Mesenchymal stem cell (in vitro differentiated cells and primary cell): ENCODE measurements at regions not wholly inside any gene's neighbourhood (a gene's known extent, or its start where the extent isn't known, plus 50 kb on each side); places are given as distances from the start of the nearest gene placed in this dataset.

Experiments
- DNase-seq: peaks from one replicate; pipeline ENCODE4 v3.0.0-alpha.2; 2013
- H2AFZ ChIP-seq: one replicate; pipeline ENCODE4 v1.6.1; 2013; ENCODE audit warnings: low read depth, mild to moderate bottlenecking, control low read depth, inconsistent platforms, low read length, moderate library complexity
- H2AK5ac ChIP-seq: 2 replicates; pipeline ENCODE4 v1.6.1; 2013; ENCODE audit warnings: low read length, moderate library complexity, mild to moderate bottlenecking, inconsistent platforms; ENCODE audit not compliant: severe bottlenecking
- H2BK120ac ChIP-seq: one replicate; pipeline ENCODE4 v1.6.1; 2013; ENCODE audit warnings: low read depth, mild to moderate bottlenecking, inconsistent platforms, low read length, moderate library complexity
- H2BK12ac ChIP-seq, 2 experiments: one replicate each; pipeline ENCODE4 v1.6.1; 2013; ENCODE audit warnings: inconsistent platforms in 2 of 2, low read length in 2 of 2, mild to moderate bottlenecking in 2 of 2, moderate library complexity in 2 of 2, control low read depth in 1 of 2
- H2BK15ac ChIP-seq: one replicate; pipeline ENCODE4 v1.6.1; 2013; ENCODE audit warnings: mild to moderate bottlenecking, low read depth, inconsistent platforms; ENCODE audit not compliant: poor library complexity, severe bottlenecking
- H2BK5ac ChIP-seq: 2 replicates; pipeline ENCODE4 v1.6.1; 2013; ENCODE audit warnings: low read depth, mild to moderate bottlenecking, low read length, control low read depth, inconsistent platforms; ENCODE audit not compliant: poor library complexity, severe bottlenecking
- H3K14ac ChIP-seq, 2 experiments: one replicate each; pipeline ENCODE4 v1.6.1; 2013; ENCODE audit warnings: inconsistent platforms in 2 of 2, low read length in 2 of 2, control low read depth in 1 of 2, mild to moderate bottlenecking in 1 of 2, moderate library complexity in 1 of 2
- H3K18ac ChIP-seq, 2 experiments: one replicate each; pipeline ENCODE4 v1.6.1; 2013; ENCODE audit warnings: inconsistent platforms in 2 of 2, low read length in 2 of 2, control low read depth in 1 of 2, low read depth in 1 of 2, mild to moderate bottlenecking in 1 of 2
- H3K23ac ChIP-seq, 2 experiments: one replicate each; pipeline ENCODE4 v1.6.1; 2013; ENCODE audit warnings: inconsistent platforms in 2 of 2, low read length in 2 of 2, mild to moderate bottlenecking in 2 of 2, moderate library complexity in 2 of 2, control low read depth in 1 of 2
- H3K27ac ChIP-seq: 2 replicates; pipeline ENCODE4 v1.5.1; 2013; ENCODE audit warnings: mild to moderate bottlenecking, moderate library complexity, low read length, control low read depth, inconsistent platforms; ENCODE audit not compliant: poor library complexity, severe bottlenecking
- H3K27me3 ChIP-seq, 2 experiments: 2 replicates each; pipeline versions ENCODE4 v1.6.1 to v1.7.0; 2013; ENCODE audit warnings: low read length in 2 of 2, mild to moderate bottlenecking in 2 of 2, moderate library complexity in 2 of 2, control low read depth in 1 of 2, inconsistent platforms in 1 of 2; ENCODE audit not compliant: control insufficient read depth in 1 of 2, insufficient read depth in 1 of 2
- H3K36me3 ChIP-seq, 2 experiments: 2 replicates each; pipeline versions ENCODE4 v1.6.1 to v1.7.0; 2013; ENCODE audit warnings: low read length in 2 of 2, control low read depth in 1 of 2, inconsistent platforms in 1 of 2, low read depth in 1 of 2, mild to moderate bottlenecking in 1 of 2; ENCODE audit not compliant: insufficient read depth in 2 of 2, control insufficient read depth in 1 of 2
- H3K4ac ChIP-seq, 2 experiments: one replicate each; pipeline ENCODE4 v1.6.1; 2013; ENCODE audit warnings: inconsistent platforms in 2 of 2, low read length in 2 of 2, mild to moderate bottlenecking in 2 of 2, moderate library complexity in 2 of 2, control low read depth in 1 of 2, low read depth in 1 of 2
- H3K4me1 ChIP-seq: 2 replicates; pipeline ENCODE4 v1.6.1; 2013; ENCODE audit warnings: low read depth, low read length, control low read depth; ENCODE audit not compliant: control insufficient read depth, insufficient read depth
- H3K4me2 ChIP-seq: 2 replicates; pipeline ENCODE4 v1.6.1; 2013; ENCODE audit warnings: low read length, mild to moderate bottlenecking, inconsistent platforms; ENCODE audit not compliant: poor library complexity, severe bottlenecking
- H3K4me3 ChIP-seq, 2 experiments: 2 replicates each; pipeline versions ENCODE4 v1.5.1 to v1.7.0; 2013; ENCODE audit warnings: low read length in 2 of 2, mild to moderate bottlenecking in 2 of 2, control low read depth in 1 of 2, low read depth in 1 of 2; ENCODE audit not compliant: insufficient read depth in 1 of 2
- H3K79me1 ChIP-seq: replicated peaks from 2 replicates; pipeline ENCODE4 v1.6.1; 2013; ENCODE audit warnings: mild to moderate bottlenecking, control low read depth, low read length, inconsistent platforms; ENCODE audit not compliant: poor library complexity, severe bottlenecking
- H3K9ac ChIP-seq: 2 replicates; pipeline ENCODE4 v1.7.0; 2013; ENCODE audit warnings: mild to moderate bottlenecking, low read length, moderate library complexity
- H3K9me3 ChIP-seq: 2 replicates; pipeline ENCODE4 v1.7.0; 2013; ENCODE audit warnings: mild to moderate bottlenecking, low read length; ENCODE audit not compliant: control insufficient read depth
- H4K8ac ChIP-seq: one replicate; pipeline ENCODE4 v1.6.1; 2013; ENCODE audit warnings: inconsistent platforms, mild to moderate bottlenecking, low read length, moderate library complexity
- H4K91ac ChIP-seq: one replicate; pipeline ENCODE4 v1.6.1; 2013; ENCODE audit warnings: mild to moderate bottlenecking, low read length, inconsistent platforms
- WGBS: methylation state at CpG from one replicate; pipeline ENCODE4 v1.1.7; 2013; ENCODE audit warnings: mixed read lengths; 5-methylcytosine and 5-hydroxymethylcytosine counted together

GRCh38 chr5:124998520-124998919 is 252.1 kb upstream of the ZNF608 start:
- Histone ChIP-seq H4K91ac (no peak overlapping the region), H3K4ac (no peak overlapping the region), H3K27me3 (no peaks in the 10 kb centered on the region)

GRCh38 chr5:125002727-125003598 is 256.5 kb upstream of the ZNF608 start:
- 67% methylated on average over 1 of the region's 1 CpG for WGBS
- H2BK12ac ChIP-seq: no peak overlapping the region
- peaks cover 6% of the 10 kb centered on the region for H3K9me3 ChIP-seq
- H3K4me2 ChIP-seq: no peak overlapping the region
- no peak overlapping the region for H2AK5ac ChIP-seq
- H3K36me3 ChIP-seq: no peaks in the 10 kb centered on the region
- H2AFZ ChIP-seq: no peak overlapping the region
- H4K91ac ChIP-seq: no peak overlapping the region
- H3K18ac ChIP-seq: no peak overlapping the region
- no peaks in the 10 kb centered on the region for H3K27me3 ChIP-seq
- no peaks in the 10 kb centered on the region for H3K79me1 ChIP-seq
- H3K14ac ChIP-seq: no peak overlapping the region
- no peak overlapping the region for H4K8ac ChIP-seq
- H3K4me1 ChIP-seq: peaks cover 3% of the 10 kb centered on the region
- H3K4me3 ChIP-seq: no peak overlapping the region
- no peak overlapping the region for H3K4ac ChIP-seq
- H3K27ac ChIP-seq: no peak overlapping the region
- no peak for DNase-seq
- no peak overlapping the region for H2BK5ac ChIP-seq
- no peak overlapping the region for H2BK15ac ChIP-seq
- H2BK120ac ChIP-seq: no peak overlapping the region
- no peak overlapping the region for H3K23ac ChIP-seq
- no peak overlapping the region for H3K9ac ChIP-seq

More at GRCh38 chr5:124998520-124998919, 252.1 kb upstream of the ZNF608 start:
- peaks cover 4% of the 10 kb centered on the region for H3K4me1 ChIP-seq
- H2BK5ac ChIP-seq: no peak overlapping the region
- no peak overlapping the region for H3K18ac ChIP-seq
- H2BK12ac ChIP-seq: no peak overlapping the region
- H3K4me3 ChIP-seq: no peak overlapping the region
- H2BK15ac ChIP-seq: no peak overlapping the region
- no peak overlapping the region for H3K27ac ChIP-seq
- H3K23ac ChIP-seq: no peak overlapping the region
- H2AK5ac ChIP-seq: no peak overlapping the region
- H3K9ac ChIP-seq: no peak overlapping the region
- no peaks in the 10 kb centered on the region for H3K79me1 ChIP-seq
- no peak overlapping the region for H3K4me2 ChIP-seq
- no peak overlapping the region for H2BK120ac ChIP-seq
- H3K36me3 ChIP-seq: no peaks in the 10 kb centered on the region
- H4K8ac ChIP-seq: no peak overlapping the region
- WGBS: 90% methylated on average over 1 of the region's 1 CpG
- no peak overlapping the region for H2AFZ ChIP-seq
- DNase-seq: no peak
- no peak overlapping the region for H3K14ac ChIP-seq
- peaks cover 6% of the 10 kb centered on the region for H3K9me3 ChIP-seq

- H3K9ac ChIP-seq: no peak overlapping the region
- no peaks in the 10 kb centered on the region for H3K79me1 ChIP-seq
- no peak overlapping the region for H3K27ac ChIP-seq
- H3K27me3 ChIP-seq: no peaks in the 10 kb centered on the region
- no peak overlapping the region for H2BK120ac ChIP-seq
- H3K14ac ChIP-seq: no peak overlapping the region
- WGBS: 91% methylated on average over 2 of the region's 5 CpGs
- no peak overlapping the region for H2BK5ac ChIP-seq
- H3K4ac ChIP-seq: no peak overlapping the region
- H2AFZ ChIP-seq: no peak overlapping the region
- peaks cover 6% of the 10 kb centered on the region for H3K9me3 ChIP-seq
- no peak overlapping the region for H2BK12ac ChIP-seq
- H4K91ac ChIP-seq: no peak overlapping the region
- no peak overlapping the region for H2AK5ac ChIP-seq
- H3K4me3 ChIP-seq: no peak overlapping the region
- peaks cover 2% of the 10 kb centered on the region for H3K4me1 ChIP-seq
- no peak for DNase-seq
- no peak overlapping the region for H3K23ac ChIP-seq
- H4K8ac ChIP-seq: no peak overlapping the region
- no peaks in the 10 kb centered on the region for H3K36me3 ChIP-seq
- H2BK15ac ChIP-seq: no peak overlapping the region
- no peak overlapping the region for H3K4me2 ChIP-seq
- H3K18ac ChIP-seq: no peak overlapping the region
Observed at GRCh38 chr5:125004009-125004408, 257.6 kb upstream of the ZNF608 start.

GRCh38 chr5:125005266-125005665 is 258.8 kb upstream of the ZNF608 start:
- H3K4me2 ChIP-seq: no peak overlapping the region
- no peaks in the 10 kb centered on the region for H3K36me3 ChIP-seq
- H3K27ac ChIP-seq: no peak overlapping the region
- H3K4ac ChIP-seq: no peak overlapping the region
- H3K23ac ChIP-seq: no peak overlapping the region
- no peak overlapping the region for H2BK12ac ChIP-seq
- no peak overlapping the region for H2BK120ac ChIP-seq
- no peak overlapping the region for H3K18ac ChIP-seq
- no peak overlapping the region for H4K91ac ChIP-seq
- no peak overlapping the region for H4K8ac ChIP-seq
- H3K79me1 ChIP-seq: no peaks in the 10 kb centered on the region
- H2AK5ac ChIP-seq: no peak overlapping the region
- H3K4me3 ChIP-seq: no peak overlapping the region
- WGBS: 92% methylated on average over 2 of the region's 4 CpGs
- H3K9ac ChIP-seq: no peak overlapping the region
- no peak overlapping the region for H2AFZ ChIP-seq
- H2BK5ac ChIP-seq: no peak overlapping the region
- H2BK15ac ChIP-seq: no peak overlapping the region
- H3K14ac ChIP-seq: no peak overlapping the region
- DNase-seq: no peak
- H3K27me3 ChIP-seq: no peaks in the 10 kb centered on the region
- peaks cover 6% of the 10 kb centered on the region for H3K9me3 ChIP-seq
- peaks cover 2% of the 10 kb centered on the region for H3K4me1 ChIP-seq
